ENCODE measurements at regions not wholly inside any gene's neighbourhood (a gene's known extent, or its start where the extent isn't known, plus 50 kb on each side); places are given as distances from the start of the nearest gene placed in this dataset.
"Not testable (repeated sequence)": the region's sequence is repeated elsewhere in the genome, so short reads cannot be mapped to it uniquely, and the experiment has no call there.

DNA sequence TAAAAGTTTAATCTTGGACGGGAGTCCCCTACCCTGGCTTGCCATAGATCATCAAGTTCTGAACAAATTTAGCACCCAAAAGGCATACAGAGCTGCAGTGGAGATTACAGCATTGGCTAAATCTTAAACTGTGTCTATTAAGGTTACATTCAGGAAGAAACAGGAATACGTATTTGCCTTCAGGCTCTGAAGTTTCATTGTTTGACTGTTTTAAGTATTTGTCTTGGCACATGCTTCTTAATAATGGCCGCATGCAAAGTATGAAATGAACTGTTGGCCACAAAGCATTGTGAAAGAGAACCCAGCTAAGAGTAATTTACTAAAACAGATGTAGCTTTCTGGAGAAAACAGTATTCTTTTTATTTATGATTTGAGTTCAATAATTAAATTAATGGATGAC lies 63.9 kb upstream of the CNEP1R1 start:
- no peak for DNase-seq (ENCODE audit: low read depth)
- TF ChIP-seq POLR2A (IDR thresholded peaks at IDR 0.05; ENCODE audit: extremely low read depth, insufficient read length) (no peak), MYC (IDR thresholded peaks at IDR 0.05; ENCODE audit: low read depth, low read length) (no peak)
- TF ChIP-seq, protein P1, sequence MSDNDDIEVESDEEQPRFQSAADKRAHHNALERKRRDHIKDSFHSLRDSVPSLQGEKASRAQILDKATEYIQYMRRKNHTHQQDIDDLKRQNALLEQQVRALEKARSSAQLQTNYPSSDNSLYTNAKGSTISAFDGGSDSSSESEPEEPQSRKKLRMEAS (IDR thresholded peaks at IDR 0.05; ENCODE audit: low read depth, low read length) = no peak
- H3K4me3 ChIP-seq (ENCODE audit: low read depth, low read length) = no peak overlapping the region

DNA sequence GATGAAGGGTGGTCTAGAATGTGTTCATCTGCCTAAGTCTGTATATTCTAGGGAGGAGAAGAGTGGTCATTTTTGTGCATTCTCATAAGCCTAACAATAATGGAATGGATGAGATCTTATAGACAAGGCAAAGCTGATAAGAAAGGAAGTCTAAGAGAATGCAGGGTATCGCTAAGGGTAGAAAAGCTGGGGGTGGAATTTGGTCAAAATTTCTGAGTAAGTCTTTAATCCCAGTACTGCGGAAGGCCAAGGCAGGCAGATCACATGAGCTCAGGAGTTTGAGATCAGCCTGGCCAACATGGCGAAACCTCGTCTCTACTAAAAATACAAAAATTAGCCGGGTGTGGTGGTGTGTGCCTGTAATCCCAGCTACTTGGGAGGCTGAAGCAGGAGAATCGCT lies 62.5 kb upstream of the CNEP1R1 start:
- not testable (repeated sequence) for DNase-seq (ENCODE audit: low read depth); H3K4me3 ChIP-seq (ENCODE audit: low read depth, low read length)

DNA sequence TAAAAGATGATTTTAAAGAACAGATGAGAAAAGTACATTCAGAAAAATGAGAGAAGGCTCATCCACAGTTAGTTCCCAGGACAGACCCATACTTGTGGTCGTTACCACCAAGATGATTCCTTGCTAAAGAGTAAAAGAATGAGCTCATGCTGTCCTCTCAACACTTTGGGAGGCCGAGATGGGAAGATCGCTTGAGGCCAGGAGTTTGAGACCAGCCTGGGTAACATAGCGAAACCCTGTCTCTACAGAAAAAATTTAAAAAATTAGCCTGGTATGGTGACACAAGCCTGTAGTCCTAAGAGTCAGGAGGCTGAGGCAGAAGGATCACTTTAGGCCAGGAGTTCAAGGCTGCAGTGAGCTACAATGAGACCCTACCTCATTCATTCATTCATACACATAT lies 60.7 kb upstream of the CNEP1R1 start:
- no peak overlapping the region for H3K4me3 ChIP-seq (ENCODE audit: low read depth, low read length)
- DNase-seq (ENCODE audit: low read depth) = no peak
- TF ChIP-seq, protein P1 (IDR thresholded peaks at IDR 0.05; ENCODE audit: low read depth, low read length) = no peak
- TF ChIP-seq POLR2A (IDR thresholded peaks at IDR 0.05; ENCODE audit: extremely low read depth, insufficient read length) = no peak
- TF ChIP-seq, protein P2, sequence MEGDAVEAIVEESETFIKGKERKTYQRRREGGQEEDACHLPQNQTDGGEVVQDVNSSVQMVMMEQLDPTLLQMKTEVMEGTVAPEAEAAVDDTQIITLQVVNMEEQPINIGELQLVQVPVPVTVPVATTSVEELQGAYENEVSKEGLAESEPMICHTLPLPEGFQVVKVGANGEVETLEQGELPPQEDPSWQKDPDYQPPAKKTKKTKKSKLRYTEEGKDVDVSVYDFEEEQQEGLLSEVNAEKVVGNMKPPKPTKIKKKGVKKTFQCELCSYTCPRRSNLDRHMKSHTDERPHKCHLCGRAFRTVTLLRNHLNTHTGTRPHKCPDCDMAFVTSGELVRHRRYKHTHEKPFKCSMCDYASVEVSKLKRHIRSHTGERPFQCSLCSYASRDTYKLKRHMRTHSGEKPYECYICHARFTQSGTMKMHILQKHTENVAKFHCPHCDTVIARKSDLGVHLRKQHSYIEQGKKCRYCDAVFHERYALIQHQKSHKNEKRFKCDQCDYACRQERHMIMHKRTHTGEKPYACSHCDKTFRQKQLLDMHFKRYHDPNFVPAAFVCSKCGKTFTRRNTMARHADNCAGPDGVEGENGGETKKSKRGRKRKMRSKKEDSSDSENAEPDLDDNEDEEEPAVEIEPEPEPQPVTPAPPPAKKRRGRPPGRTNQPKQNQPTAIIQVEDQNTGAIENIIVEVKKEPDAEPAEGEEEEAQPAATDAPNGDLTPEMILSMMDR (IDR thresholded peaks at IDR 0.05; ENCODE audit: low read depth, low read length) = no peak
- TF ChIP-seq MYC (IDR thresholded peaks at IDR 0.05; ENCODE audit: low read depth, low read length) = no peak

DNA sequence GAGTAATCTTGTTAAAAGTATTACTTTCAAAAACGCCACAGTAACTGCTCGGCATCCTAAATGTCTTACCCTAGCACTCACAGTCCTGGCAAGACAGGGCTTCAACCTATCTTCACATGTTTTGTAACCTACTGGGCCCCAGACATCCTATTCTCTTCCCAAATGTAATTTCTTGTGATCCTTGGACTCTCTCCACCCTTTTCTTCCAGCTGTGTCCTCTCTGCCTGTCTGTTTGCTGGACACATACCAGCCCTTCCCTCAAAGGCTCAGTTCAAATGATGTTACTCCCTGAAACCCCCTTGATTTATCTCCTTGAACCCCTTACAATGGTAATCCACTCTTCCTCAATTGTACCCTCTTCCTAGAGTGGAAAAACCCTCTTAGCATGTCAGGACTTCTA lies 60.1 kb upstream of the CNEP1R1 start:
- H3K4me3 ChIP-seq (ENCODE audit: low read depth, low read length) = no peak overlapping the region
- no peak for DNase-seq (ENCODE audit: low read depth)
- TF ChIP-seq, protein P1 (IDR thresholded peaks at IDR 0.05; ENCODE audit: low read depth, low read length) = no peak
- TF ChIP-seq, protein P2 (IDR thresholded peaks at IDR 0.05; ENCODE audit: low read depth, low read length) = no peak
- TF ChIP-seq POLR2A (IDR thresholded peaks at IDR 0.05; ENCODE audit: extremely low read depth, insufficient read length) = no peak
- no peak for TF ChIP-seq MYC (IDR thresholded peaks at IDR 0.05; ENCODE audit: low read depth, low read length)

DNA sequence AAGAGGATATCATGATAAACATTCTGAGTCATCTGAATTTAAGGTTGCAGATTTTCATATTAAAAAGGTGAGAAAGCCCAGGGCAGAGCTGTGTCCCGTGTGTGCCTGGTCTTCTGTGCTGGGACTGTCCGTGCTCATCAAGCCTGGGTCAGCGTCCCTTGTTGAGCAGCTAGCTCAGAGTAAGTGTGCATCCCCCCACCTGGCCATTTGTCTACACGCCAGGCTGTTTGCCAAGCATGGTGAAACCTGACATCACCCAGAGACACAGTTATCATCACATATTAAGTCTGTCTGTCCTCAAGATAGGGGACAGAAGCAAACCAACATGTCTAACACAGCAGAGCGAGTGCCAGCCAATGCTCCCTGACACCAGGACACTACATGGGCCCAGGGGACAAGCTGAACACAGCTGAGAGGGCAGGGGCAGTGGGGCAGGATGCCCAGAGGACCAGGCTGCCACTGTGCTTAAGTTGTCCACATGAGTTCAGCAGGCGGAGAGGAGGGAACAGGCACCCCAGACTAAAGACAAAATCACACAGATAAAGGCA lies 57.9 kb upstream of the CNEP1R1 start:
- no peak for DNase-seq (ENCODE audit: low read depth)
- TF ChIP-seq, protein P2 (IDR thresholded peaks at IDR 0.05; ENCODE audit: low read depth, low read length) = no peak
- TF ChIP-seq, protein P1 (IDR thresholded peaks at IDR 0.05; ENCODE audit: low read depth, low read length) = no peak
- TF ChIP-seq MYC (IDR thresholded peaks at IDR 0.05; ENCODE audit: low read depth, low read length) (no peak), POLR2A (IDR thresholded peaks at IDR 0.05; ENCODE audit: extremely low read depth, insufficient read length) (no peak)
- H3K4me3 ChIP-seq (ENCODE audit: low read depth, low read length) = no peak overlapping the region

DNA sequence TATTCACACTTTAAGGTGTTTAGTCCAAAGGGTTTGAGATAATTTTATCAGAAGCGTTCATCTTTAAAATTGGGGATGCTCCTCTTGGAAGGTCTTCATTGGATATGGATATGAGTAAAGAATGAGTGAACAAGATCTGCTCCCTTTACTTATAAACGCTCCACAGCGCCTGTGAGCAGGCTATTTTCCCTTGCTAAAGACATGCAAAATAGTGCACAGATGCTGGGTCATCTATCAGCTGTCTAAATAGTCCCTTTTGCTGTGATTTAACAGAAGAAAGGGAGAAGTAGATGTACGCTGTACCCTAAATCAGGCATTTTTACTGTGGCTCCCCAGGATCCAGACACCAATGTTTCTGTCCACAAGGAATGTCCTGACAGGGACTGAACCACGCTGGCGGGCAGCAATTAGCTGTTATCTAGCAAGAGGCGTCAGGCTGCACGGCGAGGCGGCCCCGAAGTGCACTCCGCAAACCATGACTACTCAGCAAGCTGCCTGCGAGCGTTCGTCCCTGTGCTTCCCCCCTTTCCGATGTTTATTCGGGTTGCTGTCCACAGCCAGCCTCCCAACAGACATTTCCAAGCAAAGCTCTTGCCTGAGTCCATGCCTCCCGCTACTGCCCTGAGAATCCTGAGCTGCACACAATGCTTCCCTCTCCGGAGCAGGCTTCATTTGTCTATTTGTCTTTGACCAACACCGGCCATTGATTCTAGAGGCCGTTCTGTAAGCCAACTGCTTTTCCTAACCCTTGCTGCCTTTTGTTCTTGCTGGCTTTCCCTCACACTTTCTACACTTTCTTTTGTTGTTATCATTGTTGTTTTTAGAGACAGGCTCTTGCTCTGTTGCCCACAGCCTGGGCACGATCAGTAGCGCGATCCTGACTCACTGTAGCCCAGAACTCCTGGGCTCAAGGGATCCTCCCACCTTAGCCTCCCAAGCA lies 55.7 kb upstream of the CNEP1R1 start:
- TF ChIP-seq, protein P2 (IDR thresholded peaks at IDR 0.05; ENCODE audit: low read depth, low read length) = no peak
- TF ChIP-seq, protein P1 (IDR thresholded peaks at IDR 0.05; ENCODE audit: low read depth, low read length) = no peak
- no peak for TF ChIP-seq MYC (IDR thresholded peaks at IDR 0.05; ENCODE audit: low read depth, low read length)
- no peak for TF ChIP-seq POLR2A (IDR thresholded peaks at IDR 0.05; ENCODE audit: extremely low read depth, insufficient read length)
- DNase-seq (ENCODE audit: low read depth) = no peak
- no peak overlapping the region for H3K4me3 ChIP-seq (ENCODE audit: low read depth, low read length)

Data from NB4 (cell line).